ENCODE measurements at regions not wholly inside any gene's neighbourhood (a gene's known extent, or its start where the extent isn't known, plus 50 kb on each side); places are given as distances from the start of the nearest gene placed in this dataset.

GRCh38 chr13:61774903-61775302 is 359.3 kb upstream of the PCDH20 start:
- no peak overlapping the region for H3K9ac ChIP-seq (ENCODE audit: low read depth, low read length)
- no peaks in the 10 kb centered on the region for H3K9me3 ChIP-seq (replicated peaks; ENCODE audit: low read length)
- no peak overlapping the region for H3K4me3 ChIP-seq (ENCODE audit: low read length)
- no peaks in the 10 kb centered on the region for H3K4me1 ChIP-seq (ENCODE audit: control insufficient read depth, insufficient read depth, low read length)
- H3K36me3 ChIP-seq (ENCODE audit: insufficient read depth, low read length) = no peaks in the 10 kb centered on the region
- H3K27me3 ChIP-seq (ENCODE audit: control insufficient read depth, insufficient read depth, low read length) = no peaks in the 10 kb centered on the region
- no peak overlapping the region for H3K4me2 ChIP-seq (ENCODE audit: low read length)

- Histone ChIP-seq H3K9ac (ENCODE audit: low read depth, low read length) (no peak overlapping the region), H3K4me3 (ENCODE audit: low read length) (no peak overlapping the region), H3K36me3 (ENCODE audit: insufficient read depth, low read length) (no peaks in the 10 kb centered on the region), H3K27me3 (ENCODE audit: control insufficient read depth, insufficient read depth, low read length) (no peaks in the 10 kb centered on the region), H3K9me3 (replicated peaks; ENCODE audit: low read length) (no peaks in the 10 kb centered on the region), H3K4me1 (ENCODE audit: control insufficient read depth, insufficient read depth, low read length) (no peaks in the 10 kb centered on the region), H3K4me2 (ENCODE audit: low read length) (no peak overlapping the region)
Observed at GRCh38 chr13:61770681-61771080, 355.0 kb upstream of the PCDH20 start.

- Histone ChIP-seq H3K4me1 (ENCODE audit: control insufficient read depth, insufficient read depth, low read length) (no peaks in the 10 kb centered on the region), H3K27me3 (ENCODE audit: control insufficient read depth, insufficient read depth, low read length) (no peaks in the 10 kb centered on the region), H3K4me3 (ENCODE audit: low read length) (no peak overlapping the region), H3K36me3 (ENCODE audit: insufficient read depth, low read length) (no peaks in the 10 kb centered on the region), H3K4me2 (ENCODE audit: low read length) (no peak overlapping the region), H3K9me3 (replicated peaks; ENCODE audit: low read length) (peaks cover 4% of the 10 kb centered on the region), H3K9ac (ENCODE audit: low read depth, low read length) (no peak overlapping the region)
Observed at GRCh38 chr13:61768175-61768574, 352.5 kb upstream of the PCDH20 start.

- H3K9ac ChIP-seq (ENCODE audit: low read depth, low read length) = no peak overlapping the region
- no peak overlapping the region for H3K4me2 ChIP-seq (ENCODE audit: low read length)
- no peaks in the 10 kb centered on the region for H3K27me3 ChIP-seq (ENCODE audit: control insufficient read depth, insufficient read depth, low read length)
- H3K4me1 ChIP-seq (ENCODE audit: control insufficient read depth, insufficient read depth, low read length) = no peaks in the 10 kb centered on the region
- H3K4me3 ChIP-seq (ENCODE audit: low read length) = no peak overlapping the region
- H3K9me3 ChIP-seq (replicated peaks; ENCODE audit: low read length) = peaks cover 4% of the 10 kb centered on the region
- no peaks in the 10 kb centered on the region for H3K36me3 ChIP-seq (ENCODE audit: insufficient read depth, low read length)
Observed at GRCh38 chr13:61766667-61767058, 351.0 kb upstream of the PCDH20 start.

GRCh38 chr13:61765940-61766666 is 350.5 kb upstream of the PCDH20 start:
- peaks cover 4% of the 10 kb centered on the region for H3K9me3 ChIP-seq (replicated peaks; ENCODE audit: low read length)
- no peak overlapping the region for H3K4me3 ChIP-seq (ENCODE audit: low read length)
- H3K4me2 ChIP-seq (ENCODE audit: low read length) = no peak overlapping the region
- no peaks in the 10 kb centered on the region for H3K4me1 ChIP-seq (ENCODE audit: control insufficient read depth, insufficient read depth, low read length)
- no peaks in the 10 kb centered on the region for H3K36me3 ChIP-seq (ENCODE audit: insufficient read depth, low read length)
- no peak overlapping the region for H3K9ac ChIP-seq (ENCODE audit: low read depth, low read length)
- H3K27me3 ChIP-seq (ENCODE audit: control insufficient read depth, insufficient read depth, low read length) = no peaks in the 10 kb centered on the region

- H3K4me1 ChIP-seq (ENCODE audit: control insufficient read depth, insufficient read depth, low read length) = no peaks in the 10 kb centered on the region
- no peak overlapping the region for H3K4me3 ChIP-seq (ENCODE audit: low read length)
- H3K9ac ChIP-seq (ENCODE audit: low read depth, low read length) = no peak overlapping the region
- H3K9me3 ChIP-seq (replicated peaks; ENCODE audit: low read length) = peaks cover 4% of the 10 kb centered on the region
- no peaks in the 10 kb centered on the region for H3K36me3 ChIP-seq (ENCODE audit: insufficient read depth, low read length)
- no peak overlapping the region for H3K4me2 ChIP-seq (ENCODE audit: low read length)
- no peaks in the 10 kb centered on the region for H3K27me3 ChIP-seq (ENCODE audit: control insufficient read depth, insufficient read depth, low read length)
Observed at GRCh38 chr13:61765181-61765742, 349.6 kb upstream of the PCDH20 start.

- Histone ChIP-seq H3K36me3 (ENCODE audit: insufficient read depth, low read length) (no peaks in the 10 kb centered on the region), H3K9ac (ENCODE audit: low read depth, low read length) (no peak overlapping the region), H3K4me3 (ENCODE audit: low read length) (no peak overlapping the region), H3K27me3 (ENCODE audit: control insufficient read depth, insufficient read depth, low read length) (no peaks in the 10 kb centered on the region), H3K4me1 (ENCODE audit: control insufficient read depth, insufficient read depth, low read length) (no peaks in the 10 kb centered on the region), H3K4me2 (ENCODE audit: low read length) (no peak overlapping the region), H3K9me3 (replicated peaks; ENCODE audit: low read length) (peaks cover 6% of the 10 kb centered on the region)
Observed at GRCh38 chr13:61761690-61762089, 346.0 kb upstream of the PCDH20 start.

GRCh38 chr13:61760102-61760501 is 344.5 kb upstream of the PCDH20 start:
- Histone ChIP-seq H3K9me3 (replicated peaks; ENCODE audit: low read length) (peaks cover 4% of the 10 kb centered on the region), H3K4me2 (ENCODE audit: low read length) (no peak overlapping the region), H3K4me3 (ENCODE audit: low read length) (no peak overlapping the region)

GRCh38 chr13:61756031-61756430 is 340.4 kb upstream of the PCDH20 start:
- H3K4me2 ChIP-seq (ENCODE audit: low read length) = no peak overlapping the region
- no peaks in the 10 kb centered on the region for H3K36me3 ChIP-seq (ENCODE audit: insufficient read depth, low read length)
- H3K4me1 ChIP-seq (ENCODE audit: control insufficient read depth, insufficient read depth, low read length) = no peaks in the 10 kb centered on the region
- peaks cover 2% of the 10 kb centered on the region for H3K9me3 ChIP-seq (replicated peaks; ENCODE audit: low read length)
- no peaks in the 10 kb centered on the region for H3K27me3 ChIP-seq (ENCODE audit: control insufficient read depth, insufficient read depth, low read length)
- H3K4me3 ChIP-seq (ENCODE audit: low read length) = no peak overlapping the region
- H3K9ac ChIP-seq (ENCODE audit: low read depth, low read length) = no peak overlapping the region

More at GRCh38 chr13:61760102-61760501, 344.5 kb upstream of the PCDH20 start:
- H3K27me3 ChIP-seq (ENCODE audit: control insufficient read depth, insufficient read depth, low read length) = no peaks in the 10 kb centered on the region
- no peaks in the 10 kb centered on the region for H3K36me3 ChIP-seq (ENCODE audit: insufficient read depth, low read length)
- no peaks in the 10 kb centered on the region for H3K4me1 ChIP-seq (ENCODE audit: control insufficient read depth, insufficient read depth, low read length)
- H3K9ac ChIP-seq (ENCODE audit: low read depth, low read length) = no peak overlapping the region

GRCh38 chr13:61751039-61751438 is 335.4 kb upstream of the PCDH20 start:
- Histone ChIP-seq H3K4me2 (ENCODE audit: low read length) (no peak overlapping the region), H3K4me3 (ENCODE audit: low read length) (no peak overlapping the region), H3K9ac (ENCODE audit: low read depth, low read length) (no peak overlapping the region), H3K4me1 (ENCODE audit: control insufficient read depth, insufficient read depth, low read length) (no peaks in the 10 kb centered on the region), H3K36me3 (ENCODE audit: insufficient read depth, low read length) (no peaks in the 10 kb centered on the region), H3K9me3 (replicated peaks; ENCODE audit: low read length) (no peaks in the 10 kb centered on the region), H3K27me3 (ENCODE audit: control insufficient read depth, insufficient read depth, low read length) (no peaks in the 10 kb centered on the region)

- no peak overlapping the region for H3K9ac ChIP-seq (ENCODE audit: low read depth, low read length)
- H3K4me2 ChIP-seq (ENCODE audit: low read length) = no peak overlapping the region
- H3K4me3 ChIP-seq (ENCODE audit: low read length) = no peak overlapping the region
- no peaks in the 10 kb centered on the region for H3K27me3 ChIP-seq (ENCODE audit: control insufficient read depth, insufficient read depth, low read length)
- no peaks in the 10 kb centered on the region for H3K36me3 ChIP-seq (ENCODE audit: insufficient read depth, low read length)
- no peaks in the 10 kb centered on the region for H3K4me1 ChIP-seq (ENCODE audit: control insufficient read depth, insufficient read depth, low read length)
- H3K9me3 ChIP-seq (replicated peaks; ENCODE audit: low read length) = no peaks in the 10 kb centered on the region
Observed at GRCh38 chr13:61738236-61738750, 322.6 kb upstream of the PCDH20 start.

- no peaks in the 10 kb centered on the region for H3K4me1 ChIP-seq (ENCODE audit: control insufficient read depth, insufficient read depth, low read length)
- H3K36me3 ChIP-seq (ENCODE audit: insufficient read depth, low read length) = no peaks in the 10 kb centered on the region
- H3K27me3 ChIP-seq (ENCODE audit: control insufficient read depth, insufficient read depth, low read length) = no peaks in the 10 kb centered on the region
- H3K4me3 ChIP-seq (ENCODE audit: low read length) = no peak overlapping the region
- no peak overlapping the region for H3K9ac ChIP-seq (ENCODE audit: low read depth, low read length)
- no peak overlapping the region for H3K4me2 ChIP-seq (ENCODE audit: low read length)
- H3K9me3 ChIP-seq (replicated peaks; ENCODE audit: low read length) = no peaks in the 10 kb centered on the region
Observed at GRCh38 chr13:61734683-61735082, 319.0 kb upstream of the PCDH20 start.

Measured in skeletal muscle satellite cell (primary cell).